Right lobe of liver (tissue), 6 donors: ENCODE measurements at regions not wholly inside any gene's neighbourhood (a gene's known extent, or its start where the extent isn't known, plus 50 kb on each side); places are given as distances from the start of the nearest gene placed in this dataset.

Experiments
- ATAC-seq, 4 donors: fragments of 200-7000 bp; cut with Tn5 transposase; one replicate each; pipeline ENCODE4 v1.9.1; 2020; ENCODE audit warnings: mild to moderate bottlenecking in 4 of 4, moderate library complexity in 4 of 4
- DNase-seq, 3 donors: peaks; one replicate each; pipeline ENCODE4 v3.0.0-alpha.2; 2020
- H3K27ac ChIP-seq, 3 donors: fragments of 200-600 bp; one replicate each; pipeline ENCODE4 v1.8.0; 2022
- H3K27me3 ChIP-seq, 2 donors: fragments of 200-600 bp; one replicate each; pipeline ENCODE4 v1.8.0; 2022
- H3K36me3 ChIP-seq, 4 donors: fragments of 200-600 bp; sonication (generic) in 1 of 4; one replicate each; pipeline versions ENCODE4 v1.5.1 to v1.8.0; 2017 to 2022; ENCODE audit warnings: control low read depth in 1 of 4
- H3K4me1 ChIP-seq, 4 donors: fragments of 200-600 bp; sonication (generic) in 1 of 4; one replicate each; pipeline versions ENCODE4 v1.5.1 to v1.8.0; 2017 to 2022; ENCODE audit warnings: control low read depth in 1 of 4
- H3K4me3 ChIP-seq, 3 donors: fragments of 200-600 bp; one replicate each; pipeline ENCODE4 v1.8.0; 2022
- H3K9me3 ChIP-seq, 4 donors: fragments of 200-600 bp; sonication (generic) in 1 of 4; one replicate each; pipeline versions ENCODE4 v1.5.1 to v1.8.0; 2017 to 2022; ENCODE audit warnings: control low read depth in 1 of 4
- POLR2A ChIP-seq: fragments of 450-650 bp; IDR thresholded peaks from one replicate; pipeline ENCODE4 v1.6.1; 2017; ENCODE audit warnings: antibody characterized with exemption, mild to moderate bottlenecking
- WGBS: methylation state at CpG from one replicate; pipeline ENCODE4 v1.1.6; 2018; ENCODE audit warnings: low coverage, low lambda C conversion rate; ENCODE audit not compliant: insufficient coverage; ENCODE audit errors: missing lambda C conversion rate; 5-methylcytosine and 5-hydroxymethylcytosine counted together
- intact Hi-C, 2 donors: fragments of 100-400 bp; cut with DNase I; formaldehyde crosslinking; loops; one replicate each; pipeline versions ENCODE4 v1.11.2 to v1.14.1; 2022
- TF ChIP-seq, protein P1 (sequence below), 4 donors: fragments of 200-600 bp in 3 of 4; fragments of 450-650 bp in 1 of 4; IDR thresholded peaks; one replicate each; pipeline versions ENCODE4 v1.5.1 to v1.8.0; 2016 to 2022; ENCODE audit warnings: antibody characterized with exemption in 4 of 4, mild to moderate bottlenecking in 2 of 4
- donor health status: DM: no; HTN: yes; CAD: no.
- donor health status: DM: no; HTN: no; CAD: no.
- donor health status: DM: no; HTN: no; CAD: no.
- donor health status: DM: no; HTN: yes; CAD: no.
- donor health status: DM: no; HTN: yes; CAD: no.

- TF ChIP-seq POLR2A, result no peak
- TF ChIP-seq, protein P1, sequence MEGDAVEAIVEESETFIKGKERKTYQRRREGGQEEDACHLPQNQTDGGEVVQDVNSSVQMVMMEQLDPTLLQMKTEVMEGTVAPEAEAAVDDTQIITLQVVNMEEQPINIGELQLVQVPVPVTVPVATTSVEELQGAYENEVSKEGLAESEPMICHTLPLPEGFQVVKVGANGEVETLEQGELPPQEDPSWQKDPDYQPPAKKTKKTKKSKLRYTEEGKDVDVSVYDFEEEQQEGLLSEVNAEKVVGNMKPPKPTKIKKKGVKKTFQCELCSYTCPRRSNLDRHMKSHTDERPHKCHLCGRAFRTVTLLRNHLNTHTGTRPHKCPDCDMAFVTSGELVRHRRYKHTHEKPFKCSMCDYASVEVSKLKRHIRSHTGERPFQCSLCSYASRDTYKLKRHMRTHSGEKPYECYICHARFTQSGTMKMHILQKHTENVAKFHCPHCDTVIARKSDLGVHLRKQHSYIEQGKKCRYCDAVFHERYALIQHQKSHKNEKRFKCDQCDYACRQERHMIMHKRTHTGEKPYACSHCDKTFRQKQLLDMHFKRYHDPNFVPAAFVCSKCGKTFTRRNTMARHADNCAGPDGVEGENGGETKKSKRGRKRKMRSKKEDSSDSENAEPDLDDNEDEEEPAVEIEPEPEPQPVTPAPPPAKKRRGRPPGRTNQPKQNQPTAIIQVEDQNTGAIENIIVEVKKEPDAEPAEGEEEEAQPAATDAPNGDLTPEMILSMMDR (IDR thresholded peaks at IDR 0.05), result no peak
- WGBS, result 41% methylated on average over 4 of the region's 4 CpGs
- intact Hi-C loops, result no loop called here
- DNase-seq (no peak), ATAC-seq (no peak)
- Histone ChIP-seq H3K4me3 (no peak overlapping the region), H3K9me3 (no peaks in the 10 kb centered on the region), H3K36me3 (no peaks in the 10 kb centered on the region), H3K27me3 (no peaks in the 10 kb centered on the region), H3K4me1 (no peaks in the 10 kb centered on the region), H3K27ac (no peak overlapping the region)
Measured at GRCh38 chr4:181687116-181687515, 556.1 kb upstream of the TENM3 start.

DNA sequence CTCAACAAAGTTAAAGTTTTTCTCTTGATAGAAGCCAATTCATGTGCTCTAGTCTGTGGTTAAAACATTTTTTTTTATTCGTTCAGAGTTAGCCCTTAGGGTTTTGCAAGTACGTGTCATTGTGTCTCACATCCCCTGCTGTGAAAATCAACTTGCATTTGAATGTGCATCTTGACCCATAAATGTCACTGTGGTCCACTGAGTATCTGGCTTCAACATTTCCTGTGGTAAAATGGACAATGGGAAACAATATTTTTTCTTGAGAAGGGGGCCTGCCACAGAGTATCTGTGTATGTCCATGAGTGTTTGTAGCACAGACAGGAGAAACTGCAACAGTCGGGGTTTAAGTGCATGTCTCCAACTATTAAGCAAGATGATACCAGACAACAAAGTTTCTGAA is 554.8 kb upstream of the TENM3 start:
- H3K4me1 ChIP-seq, result no peaks in the 10 kb centered on the region
- no peak overlapping the region for H3K27ac ChIP-seq
- H3K4me3 ChIP-seq, result no peak overlapping the region
- DNase-seq, result no peak
- WGBS, result 19% methylated on average over 2 of the region's 3 CpGs
- H3K27me3 ChIP-seq, result no peaks in the 10 kb centered on the region
- intact Hi-C loops, result no loop called here
- ATAC-seq, result no peak
- TF ChIP-seq, protein P1 (IDR thresholded peaks at IDR 0.05), result no peak
- TF ChIP-seq POLR2A, result no peak
- H3K36me3 ChIP-seq, result no peaks in the 10 kb centered on the region
- H3K9me3 ChIP-seq, result no peaks in the 10 kb centered on the region

DNA sequence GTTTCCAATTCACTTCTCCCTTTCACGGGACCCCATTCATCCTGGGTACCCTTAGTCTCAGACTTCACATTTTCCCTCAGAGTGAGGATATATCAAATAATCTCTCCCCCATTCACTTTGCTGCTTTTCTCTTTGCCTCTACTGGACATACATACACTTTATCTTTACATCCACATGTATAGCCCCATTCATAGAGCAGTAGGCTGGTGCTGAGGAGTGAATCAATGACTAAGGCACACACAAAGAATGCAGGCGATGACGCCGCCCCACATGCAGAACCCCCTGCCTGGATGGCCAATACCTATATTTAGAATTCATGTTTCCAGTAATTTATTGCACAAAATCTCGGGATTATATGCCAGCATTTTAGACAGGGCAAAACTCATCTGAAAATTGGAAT is 554.3 kb upstream of the TENM3 start:
- Histone ChIP-seq H3K9me3 (no peaks in the 10 kb centered on the region), H3K27ac (no peak overlapping the region), H3K4me3 (no peak overlapping the region), H3K36me3 (no peaks in the 10 kb centered on the region), H3K4me1 (no peaks in the 10 kb centered on the region), H3K27me3 (no peaks in the 10 kb centered on the region)
- 50% methylated on average over 5 of the region's 5 CpGs for WGBS
- intact Hi-C loops, result no loop called here
- TF ChIP-seq, protein P1 (IDR thresholded peaks at IDR 0.05), result no peak
- TF ChIP-seq POLR2A, result no peak
- ATAC-seq, result no peak
- no peak for DNase-seq

DNA sequence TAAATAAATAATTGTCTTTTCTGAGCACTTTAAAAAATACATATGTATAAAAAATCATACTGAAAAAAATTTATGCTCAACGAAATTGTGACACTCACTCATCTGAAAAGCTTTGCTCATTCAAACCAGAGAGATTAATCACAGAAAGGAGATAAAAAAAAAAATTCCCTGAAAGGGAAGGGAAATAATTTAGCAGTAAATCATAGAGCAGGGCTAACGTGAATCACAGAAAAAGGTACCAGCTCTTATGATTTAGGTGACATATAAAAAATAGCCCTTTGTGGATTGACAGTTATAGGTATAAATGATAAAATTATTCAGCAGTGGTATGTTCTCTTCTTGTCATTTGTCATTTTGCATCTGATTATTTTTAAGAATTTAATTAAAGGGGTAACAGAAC is 552.7 kb upstream of the TENM3 start:
- Histone ChIP-seq H3K36me3 (no peaks in the 10 kb centered on the region), H3K4me3 (no peak overlapping the region), H3K4me1 (no peaks in the 10 kb centered on the region), H3K27me3 (no peaks in the 10 kb centered on the region), H3K27ac (no peak overlapping the region), H3K9me3 (no peaks in the 10 kb centered on the region)
- intact Hi-C loops, result no loop called here
- DNase-seq (no peak), ATAC-seq (no peak)
- 28% methylated on average over 2 of the region's 2 CpGs for WGBS
- TF ChIP-seq, protein P1 (IDR thresholded peaks at IDR 0.05), result no peak
- TF ChIP-seq POLR2A, result no peak

- no peaks in the 10 kb centered on the region for H3K36me3 ChIP-seq
- H3K27me3 ChIP-seq, result no peaks in the 10 kb centered on the region
- ATAC-seq (no peak), DNase-seq (no peak)
- no peak overlapping the region for H3K4me3 ChIP-seq
- intact Hi-C loops, result no loop called here
- no peak overlapping the region for H3K27ac ChIP-seq
- WGBS, result 46% methylated on average over 5 of the region's 5 CpGs
- no peaks in the 10 kb centered on the region for H3K4me1 ChIP-seq
- TF ChIP-seq POLR2A, result no peak
- TF ChIP-seq, protein P1 (IDR thresholded peaks at IDR 0.05), result no peak
- no peaks in the 10 kb centered on the region for H3K9me3 ChIP-seq
Measured at GRCh38 chr4:181692965-181693364, 550.2 kb upstream of the TENM3 start.
